DND-41 (cell line): ENCODE measurements at regions not wholly inside any gene's neighbourhood (a gene's known extent, or its start where the extent isn't known, plus 50 kb on each side); places are given as distances from the start of the nearest gene placed in this dataset.

Experiments used
- ATAC-seq: fragments of 200-7000 bp; cut with Tn5 transposase; 3 replicates; pipeline ENCODE4 v1.9.1; 2021; ENCODE audit warnings: low read depth; ENCODE audit not compliant: insufficient read depth
- DNase-seq: peaks from one replicate; pipeline ENCODE4 v3.0.0-alpha.2; 2020
- H2AFZ ChIP-seq: 2 replicates; pipeline ENCODE4 v1.6.0; 2012; ENCODE audit warnings: low read depth, low read length
- H3K27ac ChIP-seq: 2 replicates; pipeline ENCODE4 v1.5.1; 2012; ENCODE audit warnings: low read length, inconsistent platforms
- H3K27me3 ChIP-seq: fragments of 200-600 bp; sonication (generic); 2 replicates; pipeline ENCODE4 v1.6.0; 2012; ENCODE audit warnings: low read length, mild to moderate bottlenecking, inconsistent platforms; ENCODE audit not compliant: insufficient read depth, poor library complexity
- H3K36me3 ChIP-seq: 2 replicates; pipeline ENCODE4 v1.5.1; 2012; ENCODE audit warnings: low read length, inconsistent platforms; ENCODE audit not compliant: insufficient read depth
- H3K4me1 ChIP-seq: 2 replicates; pipeline ENCODE4 v1.5.1; 2012; ENCODE audit warnings: mild to moderate bottlenecking, low read length; ENCODE audit not compliant: insufficient read depth
- H3K4me2 ChIP-seq: 2 replicates; pipeline ENCODE4 v1.6.0; 2012; ENCODE audit warnings: mild to moderate bottlenecking, moderate library complexity, low read length, inconsistent platforms; ENCODE audit not compliant: insufficient read depth
- H3K4me3 ChIP-seq, 2 experiments: fragments of 200-600 bp in 1 of 2; shearing (Covaris generic) in 1 of 2; 2 replicates each; pipeline ENCODE4 v1.5.1; 2012 to 2016; ENCODE audit warnings: inconsistent platforms in 2 of 2, low read length in 2 of 2, mild to moderate bottlenecking in 2 of 2, low read depth in 1 of 2, moderate library complexity in 1 of 2
- H3K79me2 ChIP-seq: 2 replicates; pipeline ENCODE4 v1.6.0; 2012; ENCODE audit warnings: low read length, inconsistent platforms; ENCODE audit not compliant: insufficient read depth
- H3K9ac ChIP-seq: 2 replicates; pipeline ENCODE4 v1.6.0; 2012; ENCODE audit warnings: low read depth, mild to moderate bottlenecking, inconsistent platforms, low read length, moderate library complexity
- H3K9me3 ChIP-seq: 2 replicates; pipeline ENCODE4 v1.5.1; 2012; ENCODE audit warnings: low read length, moderate library complexity, mild to moderate bottlenecking, inconsistent platforms; ENCODE audit not compliant: insufficient read depth, severe bottlenecking
- H4K20me1 ChIP-seq: 2 replicates; pipeline ENCODE4 v1.6.0; 2012; ENCODE audit warnings: low read length; ENCODE audit not compliant: insufficient read depth
- CTCF ChIP-seq: IDR thresholded peaks from 2 replicates; pipeline ENCODE4 v1.5.1; 2012; ENCODE audit warnings: borderline replicate concordance, low read length, moderate library complexity, mild to moderate bottlenecking; ENCODE audit not compliant: poor library complexity, severe bottlenecking; ENCODE audit errors: extremely low read depth
- EZH2 ChIP-seq: IDR thresholded peaks from 3 replicates; pipeline ENCODE4 v1.6.1; 2012; ENCODE audit warnings: borderline replicate concordance, low read depth, mild to moderate bottlenecking, moderate library complexity, low read length, inconsistent platforms; ENCODE audit not compliant: severe bottlenecking

GRCh38 chr4:164320847-164321246 lies 433.1 kb upstream of the SMIM31 start:
- ATAC-seq (no peak), DNase-seq (no peak)
- Histone ChIP-seq H4K20me1 (no peaks in the 10 kb centered on the region), H3K9me3 (no peaks in the 10 kb centered on the region), H3K4me1 (no peaks in the 10 kb centered on the region), H3K36me3 (no peaks in the 10 kb centered on the region), H3K4me3 (no peak overlapping the region), H3K27me3 (no peaks in the 10 kb centered on the region), H2AFZ (no peak overlapping the region), H3K9ac (no peak overlapping the region), H3K27ac (no peak overlapping the region), H3K79me2 (no peaks in the 10 kb centered on the region), H3K4me2 (no peak overlapping the region)
- TF ChIP-seq CTCF (no peak), EZH2 (no peak)

GRCh38 chr4:164326056-164326455 lies 427.9 kb upstream of the SMIM31 start:
- TF ChIP-seq EZH2 (no peak), CTCF (no peak)
- H3K27me3 ChIP-seq, result no peaks in the 10 kb centered on the region
- ATAC-seq (no peak), DNase-seq (no peak)
- H3K9me3 ChIP-seq, result no peaks in the 10 kb centered on the region
- no peak overlapping the region for H3K9ac ChIP-seq
- no peak overlapping the region for H3K4me2 ChIP-seq
- H4K20me1 ChIP-seq, result no peaks in the 10 kb centered on the region
- no peaks in the 10 kb centered on the region for H3K36me3 ChIP-seq
- H3K27ac ChIP-seq, result no peak overlapping the region
- H3K79me2 ChIP-seq, result no peaks in the 10 kb centered on the region
- no peaks in the 10 kb centered on the region for H3K4me1 ChIP-seq
- H2AFZ ChIP-seq, result no peak overlapping the region
- no peak overlapping the region for H3K4me3 ChIP-seq

GRCh38 chr4:164337219-164337944 lies 416.5 kb upstream of the SMIM31 start:
- Histone ChIP-seq H3K4me3 (no peak overlapping the region), H3K9ac (no peak overlapping the region), H2AFZ (no peak overlapping the region), H3K4me1 (no peaks in the 10 kb centered on the region), H4K20me1 (no peaks in the 10 kb centered on the region), H3K4me2 (no peak overlapping the region), H3K9me3 (no peaks in the 10 kb centered on the region), H3K27me3 (no peaks in the 10 kb centered on the region), H3K27ac (no peak overlapping the region), H3K79me2 (no peaks in the 10 kb centered on the region), H3K36me3 (no peaks in the 10 kb centered on the region)
- TF ChIP-seq CTCF (no peak), EZH2 (no peak)
- ATAC-seq (no peak), DNase-seq (no peak)
